GM19395 (cell line): ENCODE measurements at regions not wholly inside any gene's neighbourhood (a gene's known extent, or its start where the extent isn't known, plus 50 kb on each side); places are given as distances from the start of the nearest gene placed in this dataset.
"Not testable (repeated sequence)": the region's sequence is repeated elsewhere in the genome, so short reads cannot be mapped to it uniquely, and the experiment has no call there.

Experiments used
- ATAC-seq: cut with Tn5 transposase; IDR thresholded peaks from one replicate; pipeline ENCODE4 v1.9.1; 2021; ENCODE audit warnings: mild to moderate bottlenecking, moderate library complexity; ENCODE audit not compliant: unreplicated experiment

GRCh38 chr1:67611846-67612245, 73.2 kb upstream of the GADD45A start:
- no peak for ATAC-seq

DNA sequence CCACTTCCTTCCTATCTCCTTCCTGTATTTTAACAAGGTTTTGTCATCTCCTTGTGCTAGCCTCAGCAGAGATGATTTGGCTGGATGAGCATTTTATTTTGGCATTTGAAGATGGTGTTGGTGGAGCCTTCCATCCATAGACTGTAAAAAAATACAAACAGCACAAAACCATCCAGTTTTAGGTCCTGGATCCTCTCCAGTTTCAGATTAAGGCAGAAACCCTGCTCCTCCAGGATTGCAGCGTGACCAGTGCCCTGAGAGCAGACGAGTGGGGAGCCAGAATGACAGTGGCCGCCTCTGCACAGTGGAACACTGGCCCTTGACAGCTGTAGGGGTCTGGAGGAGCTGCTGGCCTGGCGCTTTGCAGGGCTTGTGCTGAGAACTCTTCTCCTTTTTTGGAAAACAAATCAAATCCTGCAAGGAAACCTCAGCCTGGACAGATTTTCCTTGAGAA, 72.2 kb upstream of the GADD45A start:
- no peak for ATAC-seq

DNA sequence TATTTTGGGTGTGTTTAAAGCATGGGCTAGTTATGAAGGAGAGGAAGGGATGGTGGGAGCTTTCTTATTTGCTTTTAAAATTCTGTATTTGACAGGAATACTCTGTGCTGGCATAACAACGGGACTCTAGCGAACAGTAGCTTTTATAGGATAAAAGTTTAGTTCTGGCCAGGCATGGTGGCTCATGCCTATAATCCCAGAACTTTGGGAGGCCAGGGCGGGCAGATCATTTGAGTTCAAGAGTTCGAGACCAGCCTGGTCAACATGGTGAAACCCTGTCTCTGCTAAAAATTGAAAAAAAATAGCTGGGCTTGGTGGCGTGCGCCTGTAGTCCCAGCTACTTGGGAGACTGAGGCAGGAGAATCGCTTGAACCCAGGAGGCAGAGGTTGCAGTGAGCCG, 71.5 kb upstream of the GADD45A start:
- not testable (repeated sequence) for ATAC-seq

GRCh38 chr1:67614511-67614934, 70.5 kb upstream of the GADD45A start:
- no peak for ATAC-seq

- ATAC-seq, result no peak
Measured at GRCh38 chr1:67615886-67616285, 69.1 kb upstream of the GADD45A start.

- no peak for ATAC-seq
Measured at GRCh38 chr1:67616394-67616985, 68.5 kb upstream of the GADD45A start.

DNA sequence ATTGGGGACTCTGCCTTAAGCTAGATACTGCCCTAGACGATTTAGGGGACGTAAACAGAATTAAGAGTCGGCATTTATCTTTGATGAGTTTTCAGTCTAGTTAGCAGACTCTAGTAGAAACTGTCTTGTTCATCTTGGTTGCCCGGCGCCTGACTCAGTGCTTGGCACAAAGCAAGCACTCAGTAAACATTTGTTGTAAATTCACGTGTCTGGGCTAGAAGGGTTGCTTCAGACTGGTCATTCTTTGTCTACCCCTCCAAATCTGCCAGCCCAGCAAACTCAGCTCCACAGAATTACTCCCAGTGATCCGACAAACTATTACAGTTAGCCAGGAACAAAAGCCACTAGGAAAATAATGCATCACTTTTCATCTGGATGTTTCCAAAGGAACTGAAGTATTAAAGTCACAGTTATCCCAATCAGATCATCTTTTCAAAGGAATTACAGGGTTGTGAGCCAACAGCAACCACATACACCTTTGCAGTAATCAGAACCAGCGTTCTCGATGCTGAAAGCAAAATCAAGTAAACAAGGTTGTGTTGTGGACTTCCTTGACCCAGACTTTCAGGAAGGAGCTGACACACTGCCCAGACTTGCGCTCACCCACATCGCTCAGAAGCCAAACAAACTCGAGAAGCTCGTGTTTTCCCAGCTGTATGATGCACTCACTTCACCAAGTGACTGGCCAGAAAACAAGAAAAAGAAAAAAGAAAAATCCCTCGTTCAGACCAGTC, 66.5 kb upstream of the GADD45A start:
- no peak for ATAC-seq

- ATAC-seq, result no peak
Measured at GRCh38 chr1:67619080-67619479, 65.9 kb upstream of the GADD45A start.

GRCh38 chr1:67623906-67624305, 61.1 kb upstream of the GADD45A start:
- no peak for ATAC-seq

DNA sequence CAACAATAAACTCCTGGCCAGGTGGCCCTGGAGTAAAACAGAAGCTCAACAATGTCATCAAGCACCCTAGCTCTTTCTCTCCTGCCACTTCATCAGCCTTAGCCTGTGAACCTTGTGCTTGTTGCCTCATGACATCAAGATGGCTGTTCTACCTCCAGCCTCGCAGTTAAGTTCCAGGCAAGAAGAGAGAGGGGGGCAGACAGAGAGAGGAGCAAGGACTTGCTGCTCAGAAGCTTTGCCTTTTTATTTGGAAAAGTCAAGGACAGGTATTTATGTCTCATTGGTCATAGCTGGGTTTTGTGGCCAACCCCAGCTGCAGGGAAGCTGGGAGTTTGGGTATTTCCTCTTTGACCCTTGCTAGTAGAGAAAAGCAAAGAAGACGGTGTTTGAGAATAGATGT, 60.3 kb upstream of the GADD45A start:
- ATAC-seq, result no peak

DNA sequence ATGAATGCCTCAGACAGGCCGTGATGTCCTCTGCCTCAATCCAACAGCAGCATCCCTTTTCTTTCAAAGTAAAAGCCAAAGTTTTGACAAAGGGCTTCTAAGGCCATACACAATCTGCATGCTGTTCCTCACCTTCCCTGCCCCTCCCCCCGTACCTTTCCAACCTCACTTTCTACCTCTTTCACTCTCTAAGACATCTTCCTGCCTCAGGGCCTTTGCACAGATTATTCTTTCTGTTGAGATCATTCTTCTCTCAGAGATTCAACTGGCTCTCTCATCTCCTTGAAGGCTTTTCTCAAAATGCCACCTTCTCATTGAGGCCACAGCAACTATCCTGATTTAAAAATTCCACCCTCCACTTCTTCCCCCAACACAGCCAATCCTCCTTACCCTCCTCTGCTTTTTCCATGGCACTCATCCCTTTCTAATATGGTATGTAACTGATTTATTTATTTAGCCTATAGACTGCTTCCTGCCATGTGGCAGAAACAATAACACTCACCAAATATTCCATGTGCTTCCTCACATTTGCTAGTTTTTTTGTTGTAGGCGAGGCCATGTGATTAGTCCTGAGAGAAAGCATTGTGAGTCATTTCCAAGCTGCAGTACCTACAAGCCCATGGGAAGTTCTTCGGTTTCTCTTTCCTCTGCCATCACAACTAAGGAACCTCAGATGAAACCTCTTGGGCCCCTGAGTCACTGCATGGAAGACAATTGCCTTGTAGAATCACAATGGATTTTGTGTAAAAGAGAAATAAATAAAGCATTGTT, 58.7 kb upstream of the GADD45A start:
- no peak for ATAC-seq

DNA sequence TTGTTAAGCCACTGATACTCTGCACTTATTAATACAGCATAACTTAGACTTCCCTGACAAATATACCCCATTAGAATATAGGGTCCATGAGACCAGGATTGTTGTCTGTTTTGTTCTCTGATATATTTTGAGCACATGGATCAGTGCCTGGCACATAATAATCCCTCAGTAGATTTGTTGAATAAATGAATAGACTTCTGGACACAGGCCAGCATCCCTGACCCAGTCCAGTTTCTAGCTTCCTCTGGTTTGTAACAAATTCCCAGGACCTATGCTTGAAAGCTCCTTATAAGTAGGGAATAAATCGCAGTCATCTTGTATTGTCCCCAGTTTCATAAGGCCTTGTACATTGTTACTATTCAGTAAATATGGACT, 58.2 kb upstream of the GADD45A start:
- no peak for ATAC-seq

DNA sequence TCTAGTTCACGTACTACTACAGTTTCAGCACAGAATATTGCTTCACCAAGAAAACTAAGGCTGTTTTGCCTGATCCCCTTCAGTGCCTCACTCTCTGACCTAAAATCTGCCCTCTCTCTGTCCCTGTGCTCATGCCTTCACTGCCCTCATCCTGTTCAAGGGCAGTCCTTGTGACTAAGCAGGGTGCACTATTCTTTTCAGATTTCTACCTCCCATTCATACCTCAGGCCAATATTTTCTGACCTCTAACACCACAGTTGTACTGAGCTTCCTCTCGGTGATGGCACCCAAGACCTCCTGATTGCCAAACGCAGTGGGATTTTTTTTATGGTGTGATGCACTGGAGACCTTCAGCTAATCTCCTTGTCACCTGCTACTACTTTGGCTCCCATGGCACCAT, 57.7 kb upstream of the GADD45A start:
- ATAC-seq, result no peak

DNA sequence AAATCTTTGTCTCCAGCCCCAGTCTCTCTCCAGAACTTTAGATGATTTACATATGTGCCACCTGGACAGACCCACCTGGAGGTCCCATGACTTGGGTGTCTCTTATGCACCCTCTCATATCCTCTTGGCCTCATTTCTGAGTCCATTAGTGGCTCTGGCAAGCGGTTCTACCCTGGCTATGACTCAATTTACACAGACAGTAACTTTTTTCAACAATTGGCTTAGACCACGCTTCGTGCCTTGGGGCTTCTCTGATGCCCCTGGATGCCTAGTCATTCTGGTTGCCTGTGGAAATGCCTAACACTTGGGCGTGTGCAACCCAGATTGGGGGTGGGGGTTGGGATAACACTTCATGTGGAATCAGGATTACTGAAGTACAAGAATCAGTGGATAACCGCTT, 57.1 kb upstream of the GADD45A start:
- no peak for ATAC-seq

GRCh38 chr1:67629370-67630075, 55.5 kb upstream of the GADD45A start:
- ATAC-seq, result no peak

GRCh38 chr1:67630438-67631045, 54.5 kb upstream of the GADD45A start:
- no peak for ATAC-seq

DNA sequence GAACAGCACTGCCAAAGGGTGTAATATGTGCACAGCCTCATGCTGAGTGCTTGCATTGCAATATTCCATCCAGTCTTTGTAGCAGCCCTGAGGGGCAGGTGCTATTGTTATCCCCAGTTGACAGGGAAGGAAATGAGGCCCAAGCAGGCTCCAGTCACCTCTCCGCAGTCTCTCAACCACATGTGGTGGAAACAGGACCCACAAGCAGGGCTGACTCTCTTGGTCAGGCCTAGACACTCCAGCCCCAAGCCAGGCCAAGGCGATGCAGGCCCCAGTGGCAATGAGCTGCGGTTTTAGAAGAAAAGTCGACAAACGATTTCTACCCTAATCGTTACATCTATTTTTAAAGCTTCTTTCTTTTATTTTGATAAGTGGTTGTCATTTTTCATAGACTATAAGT, 52.6 kb upstream of the GADD45A start:
- ATAC-seq, result no peak

- ATAC-seq, result no peak
Measured at GRCh38 chr1:67632811-67633655, 52.0 kb upstream of the GADD45A start.

DNA sequence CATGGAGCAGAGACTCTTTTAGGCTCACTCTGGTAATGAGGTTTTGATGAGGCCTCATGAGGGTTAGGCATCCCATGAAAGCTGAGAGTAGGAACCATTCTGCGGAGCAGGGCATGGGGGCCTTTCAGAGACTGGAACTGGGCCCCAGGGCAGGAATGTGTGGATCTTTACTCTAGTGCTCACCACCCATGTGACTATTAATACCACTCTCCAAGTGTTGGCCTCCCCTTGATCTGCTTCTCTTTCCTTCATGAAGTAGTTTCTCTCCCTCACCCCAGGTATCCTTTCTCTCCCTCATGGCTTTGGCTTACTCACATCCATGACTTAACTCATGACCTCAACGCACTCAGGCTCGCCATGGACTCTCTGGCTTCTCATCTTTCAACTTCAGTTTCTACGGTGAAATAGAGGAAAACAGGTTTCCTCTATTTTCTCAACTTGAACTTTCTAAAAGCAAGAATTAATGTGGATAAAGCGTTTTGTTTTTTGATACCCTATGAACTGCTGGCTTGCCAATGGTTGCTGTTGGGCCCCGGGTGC, 50.5 kb upstream of the GADD45A start:
- ATAC-seq, result no peak
